SKM-1 treated with dmso at 0.1 percent for 144 hours (cell line): ENCODE measurements at regions not wholly inside any gene's neighbourhood (a gene's known extent, or its start where the extent isn't known, plus 50 kb on each side); places are given as distances from the start of the nearest gene placed in this dataset.

Experiments
- DNase-seq: peaks from one replicate; lab custom pipeline; 2025; ENCODE audit not compliant: unreplicated experiment; lab: John Stamatoyannopoulos, UW

GRCh38 chr5:74382987-74383593 lies 257.4 kb downstream of the ENC1 start:
- DNase-seq = no peak

DNA sequence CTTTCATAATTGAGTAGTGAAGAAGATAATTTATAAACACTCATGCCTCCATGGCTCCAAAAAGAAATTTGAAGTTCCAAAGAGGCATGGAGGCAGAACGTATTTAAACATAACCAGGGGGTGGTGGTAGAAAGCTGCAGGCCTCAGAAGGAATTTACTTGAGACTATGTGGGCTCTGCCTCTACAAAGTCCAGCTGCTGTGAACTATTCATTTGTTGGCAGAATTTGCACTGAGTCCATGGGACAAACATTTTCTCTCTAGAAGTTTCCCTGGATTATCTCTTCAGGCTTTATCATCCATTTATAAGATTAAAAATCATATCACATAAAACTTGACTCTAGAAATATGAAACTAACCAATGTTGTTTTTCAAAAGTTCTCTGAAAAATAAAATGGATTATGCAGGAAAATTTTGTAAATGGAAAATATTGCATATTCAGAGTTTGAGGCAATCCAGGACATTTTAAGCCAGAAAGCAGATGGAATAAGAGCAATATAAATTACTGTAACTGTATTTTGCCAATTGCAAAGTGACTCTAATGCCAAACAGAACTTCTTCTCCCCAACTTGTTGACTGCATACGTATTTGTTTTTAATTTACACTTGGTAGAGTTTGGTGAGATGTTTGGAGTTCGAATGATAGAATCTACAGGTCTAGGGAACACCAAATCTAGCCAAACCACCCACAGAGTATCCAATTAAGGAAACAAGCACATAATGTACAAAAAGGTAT lies 258.2 kb downstream of the ENC1 start:
- DNase-seq = no peak

DNA sequence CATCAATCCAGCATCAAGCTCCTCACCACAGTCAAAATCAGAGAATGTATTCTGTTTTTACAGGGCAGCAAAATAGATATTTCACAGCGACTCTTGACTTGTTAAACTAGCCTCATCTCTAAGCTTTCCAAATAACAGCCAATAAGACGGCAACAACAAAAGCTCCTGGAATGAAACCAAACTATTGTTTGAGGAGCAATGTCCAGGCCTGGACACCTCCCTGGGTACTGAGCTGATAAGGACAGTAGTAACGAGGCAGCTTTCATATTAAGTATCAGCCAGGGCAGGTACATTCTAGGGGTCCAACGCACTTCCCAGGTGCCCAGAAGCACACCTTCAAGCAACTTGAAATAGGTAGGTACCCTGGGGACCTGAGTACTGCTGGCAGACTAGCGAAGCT lies 260.3 kb downstream of the ENC1 start:
- DNase-seq = no peak

DNA sequence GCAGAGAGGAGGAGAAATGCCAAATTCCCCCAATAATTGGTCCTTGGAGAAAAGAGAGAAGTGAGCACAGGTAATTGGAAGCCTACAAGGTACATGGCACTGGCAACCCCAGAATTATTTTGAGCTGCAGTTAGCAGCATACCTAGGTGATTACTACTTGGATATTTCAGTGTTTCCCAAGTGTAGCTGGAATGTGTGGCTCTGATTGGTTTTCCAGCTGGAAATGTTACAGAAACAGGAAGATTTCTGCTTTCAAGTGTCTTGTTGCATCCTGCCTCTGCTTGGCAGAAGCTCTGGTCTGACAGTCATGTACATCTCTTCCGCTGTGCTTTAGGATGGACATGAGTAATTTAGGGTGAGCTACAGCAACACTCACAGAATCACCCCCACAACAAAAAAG lies 262.1 kb downstream of the ENC1 start:
- no peak for DNase-seq

DNA sequence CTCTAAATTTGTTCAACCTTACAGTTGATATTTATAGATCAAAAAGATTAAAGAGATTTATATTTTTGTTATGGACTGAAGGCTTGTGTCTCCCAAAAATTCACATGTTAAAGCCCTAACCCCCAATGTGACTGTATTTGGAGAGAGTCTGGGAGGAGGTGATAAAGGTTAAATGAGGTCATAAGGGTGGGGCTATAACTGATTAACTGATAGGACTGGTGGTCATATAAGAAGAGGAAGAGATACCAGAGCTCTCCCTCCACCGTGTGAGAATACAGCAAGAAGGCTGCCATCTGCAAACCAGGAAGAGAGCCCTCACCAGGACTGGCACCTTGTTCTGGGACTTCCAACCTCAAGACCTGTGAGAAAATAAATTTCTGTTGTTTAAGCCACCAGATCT lies 264.3 kb downstream of the ENC1 start:
- no peak for DNase-seq

- DNase-seq = no peak
These were observed 265.3 kb downstream of the ENC1 start for GRCh38 chr5:74375271-74375670.

DNA sequence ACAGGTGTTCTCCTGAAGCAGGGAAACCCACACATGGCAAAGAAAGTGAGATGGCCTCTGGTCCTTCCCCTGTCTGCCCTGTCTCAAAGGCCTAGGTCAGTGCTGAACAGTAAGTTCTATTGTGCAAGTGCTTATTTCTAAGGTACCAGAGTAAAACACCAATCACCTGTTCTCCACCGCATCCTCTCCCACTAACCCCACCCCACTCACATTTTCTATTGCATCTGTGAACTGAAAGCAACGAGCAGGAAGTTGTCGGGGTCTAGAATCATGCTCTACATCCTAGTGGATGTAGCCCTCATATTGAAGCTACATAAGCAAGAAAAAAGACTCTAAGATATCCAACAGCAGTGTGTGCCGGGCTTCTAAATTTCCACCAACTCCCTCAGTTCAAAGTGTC lies 265.9 kb downstream of the ENC1 start:
- no peak for DNase-seq

DNA sequence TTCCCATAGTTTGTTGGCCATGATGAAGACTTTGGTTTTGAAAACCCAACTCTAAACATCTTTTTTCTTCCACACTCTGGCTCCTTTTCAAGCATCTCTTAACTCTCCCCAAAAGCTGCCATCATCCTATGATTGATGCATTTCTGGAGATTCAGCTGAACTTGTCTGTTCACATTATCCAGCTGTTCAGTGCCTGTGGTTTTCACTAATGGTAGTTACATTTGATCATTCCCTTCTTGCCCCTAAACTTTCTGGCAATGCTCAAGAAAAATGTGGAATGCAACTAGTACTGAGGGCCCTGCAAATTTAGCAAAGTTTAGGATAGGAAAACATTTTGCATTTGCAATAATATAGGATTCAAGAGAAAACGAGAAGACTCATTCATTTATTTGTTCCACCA lies 267.5 kb downstream of the ENC1 start:
- no peak for DNase-seq

DNA sequence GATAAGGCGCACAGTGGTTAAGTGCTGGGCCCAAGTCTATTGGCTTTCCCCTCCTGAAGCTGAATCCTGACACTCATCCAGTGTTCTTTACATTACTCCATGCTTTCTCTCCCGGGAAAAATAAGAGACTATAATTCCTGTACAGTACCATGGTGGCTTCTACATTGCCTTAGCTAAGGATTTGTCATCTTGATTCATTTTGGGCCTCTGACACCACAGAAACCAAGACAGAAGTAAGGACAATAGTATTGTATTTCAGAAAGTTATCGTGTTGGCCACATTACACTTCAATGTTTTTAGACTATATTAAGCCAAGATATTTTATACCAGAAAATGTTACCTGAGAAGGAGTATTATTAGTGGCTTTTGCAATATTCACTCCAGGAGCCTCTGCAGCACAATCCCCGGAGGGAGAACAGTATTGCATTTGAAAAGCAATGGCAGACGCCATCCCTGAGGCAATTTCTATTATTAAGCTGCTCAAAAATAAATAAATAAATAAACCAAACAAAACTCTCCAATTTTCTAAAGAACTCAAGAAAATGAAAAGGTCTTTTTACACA lies 267.9 kb downstream of the ENC1 start:
- no peak for DNase-seq

- DNase-seq = no peak
These were observed 268.5 kb downstream of the ENC1 start for GRCh38 chr5:74372051-74372450.

DNA sequence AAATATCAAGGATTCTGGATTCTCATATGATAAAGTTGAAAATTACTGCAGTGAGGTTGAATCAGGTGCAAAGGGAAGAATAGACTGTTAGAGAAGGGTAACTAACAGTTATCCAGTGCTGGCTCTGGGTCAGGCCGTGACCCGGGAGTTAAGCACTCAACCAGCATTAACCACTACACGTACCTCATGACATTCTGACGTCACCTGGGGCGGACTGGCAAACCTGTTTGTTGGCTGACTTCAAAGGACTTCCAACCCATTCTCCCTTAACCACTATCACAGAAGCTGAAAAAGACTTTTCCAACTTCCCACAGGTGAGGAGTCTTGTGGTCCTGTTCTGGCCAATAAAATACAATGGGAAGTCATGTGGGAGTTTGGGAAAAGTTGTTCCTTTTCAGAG lies 268.9 kb downstream of the ENC1 start:
- no peak for DNase-seq

DNA sequence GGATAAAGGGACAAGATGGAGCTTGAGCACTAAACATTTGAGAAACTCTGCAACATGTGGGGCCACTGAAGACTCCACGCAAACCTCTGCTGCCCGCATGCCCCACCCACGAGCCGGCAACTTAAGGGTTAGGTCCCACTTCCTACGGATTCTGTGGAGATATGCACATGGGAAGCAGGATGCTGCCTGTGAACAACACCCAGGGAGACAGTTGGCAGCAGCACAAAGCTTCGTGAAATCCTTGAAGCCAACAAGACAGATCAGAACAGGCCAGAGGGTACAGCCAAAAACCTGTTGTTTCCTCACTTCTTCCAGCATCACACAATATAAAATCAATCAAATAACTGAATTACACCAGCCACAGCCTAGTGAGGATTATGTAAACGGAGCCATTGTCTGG lies 270.4 kb downstream of the ENC1 start:
- no peak for DNase-seq

GRCh38 chr5:74369173-74369572 lies 271.4 kb downstream of the ENC1 start:
- DNase-seq = no peak

- no peak for DNase-seq
These were observed 272.6 kb downstream of the ENC1 start for GRCh38 chr5:74367934-74368333.

- no peak for DNase-seq
These were observed 273.2 kb downstream of the ENC1 start for GRCh38 chr5:74367241-74367733.

DNA sequence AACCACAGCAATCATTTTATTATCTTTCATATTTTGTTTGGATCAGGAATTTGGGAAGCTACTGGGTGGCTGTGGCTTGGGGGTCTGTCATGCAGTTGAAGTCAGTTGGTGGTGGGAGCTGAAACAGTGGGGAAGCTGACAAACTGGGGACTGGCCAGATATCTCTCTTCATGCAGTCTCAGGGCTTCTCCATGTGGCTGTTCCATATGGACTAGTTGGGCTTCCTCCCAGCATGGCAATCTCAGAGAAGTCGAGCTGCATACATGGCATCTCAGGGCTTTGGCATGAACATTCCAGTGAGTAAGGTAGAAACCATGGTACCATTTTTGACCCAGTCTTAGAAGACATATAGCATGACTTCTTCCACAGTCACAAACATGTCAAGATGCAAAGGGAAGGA lies 274.8 kb downstream of the ENC1 start:
- DNase-seq = no peak

- no peak for DNase-seq
These were observed 276.0 kb downstream of the ENC1 start for GRCh38 chr5:74364507-74364906.

DNA sequence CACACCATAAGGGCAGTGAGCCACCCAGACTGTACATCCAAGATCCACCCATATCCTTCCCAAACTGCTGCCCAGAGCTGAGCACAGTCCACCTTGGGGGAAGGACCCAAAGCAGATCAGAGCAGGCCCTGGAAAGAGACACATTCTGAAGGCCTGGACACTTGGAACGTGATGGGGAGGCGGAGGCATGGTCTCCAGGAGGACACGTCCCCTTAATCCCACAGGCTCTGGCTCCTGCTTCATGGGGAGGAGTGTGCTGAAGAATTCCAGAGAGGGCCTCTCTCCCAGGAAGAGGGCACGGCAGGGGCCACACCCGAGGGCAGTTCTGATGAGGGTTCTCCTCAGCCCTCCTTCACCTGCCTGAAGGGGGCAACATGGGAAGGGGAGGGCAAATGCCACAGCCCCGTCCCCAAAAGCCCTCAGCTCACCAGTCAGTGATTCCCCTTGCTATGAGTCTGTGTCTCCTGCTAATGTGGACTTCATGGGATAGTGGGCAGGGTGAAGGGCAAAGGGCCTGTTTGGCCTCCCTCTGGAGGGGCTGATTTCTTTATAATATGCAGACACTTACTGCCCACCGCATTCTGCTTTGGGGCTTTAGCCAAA lies 276.8 kb downstream of the ENC1 start:
- DNase-seq = no peak

DNA sequence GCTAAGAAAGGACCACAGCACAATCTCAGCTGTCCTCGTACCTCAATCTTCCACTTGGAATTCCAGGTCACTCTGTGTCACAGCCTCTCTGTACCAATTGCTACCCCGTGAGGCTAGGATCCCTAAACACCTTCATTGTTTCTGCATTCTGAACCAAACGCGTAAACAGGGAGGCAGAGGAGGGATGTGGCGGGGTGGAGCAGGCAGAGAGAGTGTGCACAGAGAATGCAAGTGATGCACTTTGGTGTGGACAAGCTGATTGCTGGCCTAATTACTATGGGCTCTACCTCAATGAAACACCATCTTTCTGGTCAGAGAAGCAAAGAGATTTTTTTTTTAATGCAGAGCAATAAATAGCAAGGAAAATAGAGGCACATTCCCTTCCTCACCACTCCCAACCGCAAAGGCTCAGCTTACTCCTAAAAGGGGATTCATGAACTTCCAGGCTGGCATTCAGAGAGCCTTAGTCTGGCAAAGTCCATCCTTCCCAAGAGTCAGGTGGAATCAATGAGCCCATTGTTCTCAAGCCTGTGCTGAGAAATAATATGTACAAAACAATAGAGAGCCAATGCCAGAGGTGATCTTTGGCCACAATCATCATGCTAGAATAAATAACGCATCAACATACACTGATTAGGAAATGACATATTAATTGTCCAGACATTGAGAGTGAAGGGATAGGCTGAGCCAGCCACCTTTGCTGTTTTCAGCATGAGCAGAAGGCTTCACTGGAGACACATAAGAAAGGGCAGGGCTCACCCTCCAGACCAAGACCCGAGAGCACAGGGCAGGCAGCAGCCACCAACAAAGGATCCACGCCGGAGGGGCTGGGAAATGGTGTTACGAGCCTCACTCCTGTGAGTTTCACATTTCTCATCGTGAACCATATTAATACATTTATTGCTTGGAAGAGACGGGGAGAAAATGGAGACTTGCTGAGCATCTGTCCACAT lies 278.8 kb downstream of the ENC1 start:
- DNase-seq = no peak

GRCh38 chr5:74360535-74361210 lies 279.9 kb downstream of the ENC1 start:
- no peak for DNase-seq
